GM23338 (cell line): ENCODE measurements at regions not wholly inside any gene's neighbourhood (a gene's known extent, or its start where the extent isn't known, plus 50 kb on each side); places are given as distances from the start of the nearest gene placed in this dataset.

ENCODE experiments used
- ATAC-seq: fragments of 200-7000 bp; cut with Tn5 transposase; 3 replicates; pipeline ENCODE4 v1.9.1; 2020
- DNase-seq: peaks from one replicate; pipeline ENCODE4 v3.0.0-alpha.2; 2015; ENCODE audit warnings: low spot score
- H2AFZ ChIP-seq: fragments of 200-600 bp; sonication (generic); 2 replicates; pipeline ENCODE4 v1.8.0; 2016; ENCODE audit warnings: antibody characterized with exemption, mild to moderate bottlenecking, moderate library complexity
- H3F3A ChIP-seq: fragments of 200-600 bp; sonication (generic); replicated peaks from 2 replicates; pipeline ENCODE4 v1.8.0; 2017; ENCODE audit warnings: antibody characterized with exemption, mixed run types, low read depth
- H3K27ac ChIP-seq: fragments of 200-600 bp; sonication (generic); 2 replicates; pipeline ENCODE4 v1.6.1; 2016; ENCODE audit warnings: low read depth
- H3K27me3 ChIP-seq: fragments of 200-600 bp; sonication (generic); 2 replicates; pipeline ENCODE4 v1.8.0; 2016; ENCODE audit warnings: mild to moderate bottlenecking, mixed run types, moderate library complexity; ENCODE audit not compliant: insufficient read depth
- H3K36me3 ChIP-seq: fragments of 200-600 bp; sonication (generic); 2 replicates; pipeline ENCODE4 v1.8.0; 2016; ENCODE audit warnings: mild to moderate bottlenecking; ENCODE audit not compliant: insufficient read depth
- H3K4me1 ChIP-seq: fragments of 200-600 bp; sonication (generic); 2 replicates; pipeline ENCODE4 v1.8.0; 2016; ENCODE audit warnings: mild to moderate bottlenecking, moderate library complexity; ENCODE audit not compliant: insufficient read depth
- H3K4me2 ChIP-seq: fragments of 200-600 bp; sonication (generic); 2 replicates; pipeline ENCODE4 v1.7.1; 2017; ENCODE audit warnings: mixed run types
- H3K4me3 ChIP-seq: fragments of 200-600 bp; sonication (generic); 2 replicates; pipeline ENCODE4 v1.6.1; 2016; ENCODE audit warnings: mixed run types
- H3K79me2 ChIP-seq: fragments of 200-600 bp; sonication (generic); replicated peaks from 2 replicates; pipeline ENCODE4 v1.8.0; 2017; ENCODE audit warnings: mild to moderate bottlenecking; ENCODE audit not compliant: insufficient read depth
- H3K9me2 ChIP-seq: fragments of 200-600 bp; sonication (generic); 2 replicates; pipeline ENCODE4 v1.8.0; 2017; ENCODE audit not compliant: insufficient read depth
- H4K20me1 ChIP-seq: fragments of 200-600 bp; sonication (generic); replicated peaks from 2 replicates; pipeline ENCODE4 v1.8.0; 2017; ENCODE audit warnings: mild to moderate bottlenecking; ENCODE audit not compliant: insufficient read depth
- H3K27ac Mint-ChIP-seq: 2 replicates; pipeline ENCODE4 v1.8.0; 2020; ENCODE audit warnings: inconsistent platforms, mild to moderate bottlenecking, moderate library complexity, mixed read lengths
- H3K27me3 Mint-ChIP-seq: 3 replicates; pipeline ENCODE4 v1.8.0; 2022; ENCODE audit warnings: low read depth, mild to moderate bottlenecking, moderate library complexity, mixed read lengths, inconsistent platforms; ENCODE audit not compliant: insufficient read depth, poor library complexity
- H3K36me3 Mint-ChIP-seq: 3 replicates; pipeline ENCODE4 v1.8.0; 2021; ENCODE audit warnings: low read depth, mild to moderate bottlenecking, inconsistent platforms, moderate library complexity, mixed read lengths
- H3K4me1 Mint-ChIP-seq: 3 replicates; pipeline ENCODE4 v1.8.0; 2020; ENCODE audit warnings: mild to moderate bottlenecking, inconsistent platforms, mixed read lengths
- H3K4me3 Mint-ChIP-seq: 3 replicates; pipeline ENCODE4 v1.8.0; 2021; ENCODE audit warnings: moderate library complexity, mild to moderate bottlenecking, inconsistent platforms, mixed read lengths
- H3K9me3 Mint-ChIP-seq: 3 replicates; pipeline ENCODE4 v1.8.0; 2020; ENCODE audit warnings: moderate library complexity, mild to moderate bottlenecking, inconsistent platforms, mixed read lengths
- CTCF ChIP-seq, 2 experiments: fragments of 200-600 bp in 1 of 2; sonication (generic) in 1 of 2; conservative IDR thresholded peaks; 2 replicates each; pipeline versions ENCODE4 v1.5.1 to v1.6.1; 2016 to 2017; ENCODE audit warnings: antibody characterized with exemption in 2 of 2, low read depth in 2 of 2, mild to moderate bottlenecking in 2 of 2, moderate library complexity in 1 of 2
- EZH2phosphoT487 ChIP-seq: fragments of 200-600 bp; sonication (generic); IDR thresholded peaks from one replicate; pipeline ENCODE4 v1.8.1; 2018; ENCODE audit warnings: antibody characterized with exemption; ENCODE audit not compliant: unreplicated experiment
- JUNB ChIP-seq: IDR thresholded peaks from one replicate; pipeline ENCODE4 v1.6.1; 2016; ENCODE audit warnings: antibody characterized with exemption; ENCODE audit not compliant: unreplicated experiment
- REST ChIP-seq: IDR thresholded peaks from one replicate; pipeline ENCODE4 v1.6.1; 2018; ENCODE audit warnings: antibody characterized with exemption; ENCODE audit not compliant: unreplicated experiment
- STAT1 ChIP-seq: IDR thresholded peaks from one replicate; pipeline ENCODE4 v1.6.1; 2016; ENCODE audit warnings: antibody characterized with exemption; ENCODE audit not compliant: unreplicated experiment
- ZNF114 ChIP-seq: fragments of 250-450 bp; sonication (Bioruptor Pico); IDR thresholded peaks from 2 replicates; pipeline ENCODE4 v1.5.0; 2020; ENCODE audit warnings: mild to moderate bottlenecking, moderate library complexity
- ZNF331 ChIP-seq: fragments of 250-450 bp; sonication (Bioruptor Pico); IDR thresholded peaks from 2 replicates; pipeline ENCODE4 v1.5.0; 2020; ENCODE audit warnings: low read depth, mild to moderate bottlenecking, moderate library complexity
- TF ChIP-seq, protein P1 (sequence below): fragments of 250-450 bp; sonication (Bioruptor Pico); IDR thresholded peaks from 2 replicates; pipeline ENCODE4 v1.5.0; 2020; ENCODE audit warnings: mild to moderate bottlenecking, moderate library complexity
- TF ChIP-seq, protein P2 (sequence below): IDR thresholded peaks from 2 replicates; pipeline ENCODE4 v1.6.1; 2016; ENCODE audit warnings: antibody characterized with exemption

GRCh38 chrX:8103655-8104054, 67.4 kb downstream of the VCX2 start:
- Histone ChIP-seq H3K4me2 (no peak overlapping the region), H3K36me3 (no peaks in the 10 kb centered on the region), H3F3A (no peaks in the 10 kb centered on the region), H3K27ac (no peak overlapping the region), H3K9me2 (no peaks in the 10 kb centered on the region), H3K27me3 (no peaks in the 10 kb centered on the region), H4K20me1 (no peaks in the 10 kb centered on the region), H3K4me3 (no peak overlapping the region), H2AFZ (no peak overlapping the region), H3K79me2 (no peaks in the 10 kb centered on the region), H3K4me1 (peaks cover 12% of the 10 kb centered on the region)
- DNase-seq (no peak), ATAC-seq (no peak)
- Mint-ChIP-seq H3K36me3 (peaks cover 4% of the 10 kb centered on the region; the same call in 2 of the 3 replicates), H3K27ac (no peak overlapping the region), H3K27me3 (no peaks in the 10 kb centered on the region), H3K4me1 (peaks cover 18% of the 10 kb centered on the region), H3K4me3 (no peak overlapping the region), H3K9me3 (peaks cover 2% of the 10 kb centered on the region)
- TF ChIP-seq, protein P1, sequence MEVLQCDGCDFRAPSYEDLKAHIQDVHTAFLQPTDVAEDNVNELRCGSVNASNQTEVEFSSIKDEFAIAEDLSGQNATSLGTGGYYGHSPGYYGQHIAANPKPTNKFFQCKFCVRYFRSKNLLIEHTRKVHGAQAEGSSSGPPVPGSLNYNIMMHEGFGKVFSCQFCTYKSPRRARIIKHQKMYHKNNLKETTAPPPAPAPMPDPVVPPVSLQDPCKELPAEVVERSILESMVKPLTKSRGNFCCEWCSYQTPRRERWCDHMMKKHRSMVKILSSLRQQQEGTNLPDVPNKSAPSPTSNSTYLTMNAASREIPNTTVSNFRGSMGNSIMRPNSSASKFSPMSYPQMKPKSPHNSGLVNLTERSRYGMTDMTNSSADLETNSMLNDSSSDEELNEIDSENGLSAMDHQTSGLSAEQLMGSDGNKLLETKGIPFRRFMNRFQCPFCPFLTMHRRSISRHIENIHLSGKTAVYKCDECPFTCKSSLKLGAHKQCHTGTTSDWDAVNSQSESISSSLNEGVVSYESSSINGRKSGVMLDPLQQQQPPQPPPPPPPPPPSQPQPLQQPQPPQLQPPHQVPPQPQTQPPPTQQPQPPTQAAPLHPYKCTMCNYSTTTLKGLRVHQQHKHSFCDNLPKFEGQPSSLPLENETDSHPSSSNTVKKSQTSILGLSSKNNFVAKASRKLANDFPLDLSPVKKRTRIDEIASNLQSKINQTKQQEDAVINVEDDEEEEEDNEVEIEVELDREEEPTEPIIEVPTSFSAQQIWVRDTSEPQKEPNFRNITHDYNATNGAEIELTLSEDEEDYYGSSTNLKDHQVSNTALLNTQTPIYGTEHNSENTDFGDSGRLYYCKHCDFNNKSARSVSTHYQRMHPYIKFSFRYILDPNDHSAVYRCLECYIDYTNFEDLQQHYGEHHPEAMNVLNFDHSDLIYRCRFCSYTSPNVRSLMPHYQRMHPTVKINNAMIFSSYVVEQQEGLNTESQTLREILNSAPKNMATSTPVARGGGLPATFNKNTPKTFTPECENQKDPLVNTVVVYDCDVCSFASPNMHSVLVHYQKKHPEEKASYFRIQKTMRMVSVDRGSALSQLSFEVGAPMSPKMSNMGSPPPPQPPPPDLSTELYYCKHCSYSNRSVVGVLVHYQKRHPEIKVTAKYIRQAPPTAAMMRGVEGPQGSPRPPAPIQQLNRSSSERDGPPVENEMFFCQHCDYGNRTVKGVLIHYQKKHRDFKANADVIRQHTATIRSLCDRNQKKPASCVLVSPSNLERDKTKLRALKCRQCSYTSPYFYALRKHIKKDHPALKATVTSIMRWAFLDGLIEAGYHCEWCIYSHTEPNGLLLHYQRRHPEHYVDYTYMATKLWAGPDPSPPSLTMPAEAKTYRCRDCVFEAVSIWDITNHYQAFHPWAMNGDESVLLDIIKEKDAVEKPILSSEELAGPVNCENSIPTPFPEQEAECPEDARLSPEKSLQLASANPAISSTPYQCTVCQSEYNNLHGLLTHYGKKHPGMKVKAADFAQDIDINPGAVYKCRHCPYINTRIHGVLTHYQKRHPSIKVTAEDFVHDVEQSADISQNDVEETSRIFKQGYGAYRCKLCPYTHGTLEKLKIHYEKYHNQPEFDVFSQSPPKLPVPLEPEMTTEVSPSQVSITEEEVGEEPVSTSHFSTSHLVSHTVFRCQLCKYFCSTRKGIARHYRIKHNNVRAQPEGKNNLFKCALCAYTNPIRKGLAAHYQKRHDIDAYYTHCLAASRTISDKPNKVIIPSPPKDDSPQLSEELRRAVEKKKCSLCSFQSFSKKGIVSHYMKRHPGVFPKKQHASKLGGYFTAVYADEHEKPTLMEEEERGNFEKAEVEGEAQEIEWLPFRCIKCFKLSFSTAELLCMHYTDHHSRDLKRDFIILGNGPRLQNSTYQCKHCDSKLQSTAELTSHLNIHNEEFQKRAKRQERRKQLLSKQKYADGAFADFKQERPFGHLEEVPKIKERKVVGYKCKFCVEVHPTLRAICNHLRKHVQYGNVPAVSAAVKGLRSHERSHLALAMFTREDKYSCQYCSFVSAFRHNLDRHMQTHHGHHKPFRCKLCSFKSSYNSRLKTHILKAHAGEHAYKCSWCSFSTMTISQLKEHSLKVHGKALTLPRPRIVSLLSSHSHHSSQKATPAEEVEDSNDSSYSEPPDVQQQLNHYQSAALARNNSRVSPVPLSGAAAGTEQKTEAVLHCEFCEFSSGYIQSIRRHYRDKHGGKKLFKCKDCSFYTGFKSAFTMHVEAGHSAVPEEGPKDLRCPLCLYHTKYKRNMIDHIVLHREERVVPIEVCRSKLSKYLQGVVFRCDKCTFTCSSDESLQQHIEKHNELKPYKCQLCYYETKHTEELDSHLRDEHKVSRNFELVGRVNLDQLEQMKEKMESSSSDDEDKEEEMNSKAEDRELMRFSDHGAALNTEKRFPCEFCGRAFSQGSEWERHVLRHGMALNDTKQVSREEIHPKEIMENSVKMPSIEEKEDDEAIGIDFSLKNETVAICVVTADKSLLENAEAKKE (CRISPR knock-in tag), result no peak
- no peak for TF ChIP-seq ZNF331 (CRISPR knock-in tag)
- TF ChIP-seq EZH2phosphoT487, result no peak
- TF ChIP-seq, protein P2, sequence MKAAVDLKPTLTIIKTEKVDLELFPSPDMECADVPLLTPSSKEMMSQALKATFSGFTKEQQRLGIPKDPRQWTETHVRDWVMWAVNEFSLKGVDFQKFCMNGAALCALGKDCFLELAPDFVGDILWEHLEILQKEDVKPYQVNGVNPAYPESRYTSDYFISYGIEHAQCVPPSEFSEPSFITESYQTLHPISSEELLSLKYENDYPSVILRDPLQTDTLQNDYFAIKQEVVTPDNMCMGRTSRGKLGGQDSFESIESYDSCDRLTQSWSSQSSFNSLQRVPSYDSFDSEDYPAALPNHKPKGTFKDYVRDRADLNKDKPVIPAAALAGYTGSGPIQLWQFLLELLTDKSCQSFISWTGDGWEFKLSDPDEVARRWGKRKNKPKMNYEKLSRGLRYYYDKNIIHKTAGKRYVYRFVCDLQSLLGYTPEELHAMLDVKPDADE, result no peak
- TF ChIP-seq JUNB, result no peak
- no peak for TF ChIP-seq STAT1
- TF ChIP-seq REST, result no peak
- TF ChIP-seq CTCF (conservative IDR thresholded peaks at IDR 0.05; ENCODE audit: low read depth in 2 of 2), result no peak
- TF ChIP-seq ZNF114 (CRISPR knock-in tag), result no peak
